HepG2 (cell line): ENCODE measurements at regions not wholly inside any gene's neighbourhood (a gene's known extent, or its start where the extent isn't known, plus 50 kb on each side); places are given as distances from the start of the nearest gene placed in this dataset.

ENCODE experiments used
- ATAC-seq: fragments of 200-7000 bp; cut with Tn5 transposase; 3 replicates; pipeline ENCODE4 v1.9.1; 2020; ENCODE audit warnings: mild to moderate bottlenecking, moderate library complexity
- BruUV-seq: library from RNA; stranded (reverse); fragments of 400-500 nt; replicated peaks from 2 replicates; lab custom pipeline; 2021; lab: Mats Ljungman, UMichigan
- CTCF ChIA-PET: fragments of 300-600 bp; formaldehyde crosslinking; extraction: SDS; loops from one replicate; lab custom pipeline; 2021; ENCODE audit warnings: low total read pairs, inconsistent platforms, low intra/inter-chr PET ratio; lab: Yijun Ruan, JAX
- POLR2A ChIA-PET: fragments of 350-600 bp; sonication (Branson Sonifier 250); formaldehyde crosslinking; loops from one replicate; lab custom pipeline; 2020; ENCODE audit warnings: antibody characterized with exemption, inconsistent platforms; lab: Yijun Ruan, JAX
- DNase-seq: peaks from one replicate; pipeline ENCODE4 v3.0.0-alpha.2; 2015; ENCODE audit warnings: low spot score
- FAIRE-seq: peaks from 3 replicates; lab custom pipeline; 2011; peaks lifted over from hg19 to GRCh38; lab: Jason Lieb, UNC
- H2AFZ ChIP-seq: one replicate; pipeline ENCODE4 v1.6.1; 2011; ENCODE audit warnings: low read length, inconsistent platforms
- H3K27ac ChIP-seq: fragments of 300-600 bp; 3 replicates; pipeline ENCODE4 v1.8.0; 2011; ENCODE audit warnings: mixed run types, mild to moderate bottlenecking, mixed read lengths, low read length, inconsistent platforms; ENCODE audit not compliant: insufficient read depth; ENCODE audit errors: extremely low read length
- H3K27me3 ChIP-seq, 2 experiments: fragments of 200-600 bp in 1 of 2; 2 replicates in 1 of 2; 3 replicates in 1 of 2; pipeline versions ENCODE4 v1.6.0 to v1.8.0; 2011; ENCODE audit warnings: low read length in 2 of 2, mild to moderate bottlenecking in 2 of 2, moderate library complexity in 2 of 2, inconsistent platforms in 1 of 2; ENCODE audit not compliant: insufficient read depth in 2 of 2, control insufficient read depth in 1 of 2
- H3K36me3 ChIP-seq, 2 experiments: fragments of 200-600 bp in 1 of 2; replicated peaks in 1 of 2; 2 replicates in 1 of 2; 3 replicates in 1 of 2; pipeline versions ENCODE4 v1.5.1 to v1.8.0; 2011; ENCODE audit warnings: low read length in 2 of 2, inconsistent platforms in 1 of 2; ENCODE audit not compliant: insufficient read depth in 2 of 2, control insufficient read depth in 1 of 2
- H3K4me1 ChIP-seq: 2 replicates; pipeline ENCODE4 v1.5.1; 2012; ENCODE audit warnings: low read length, inconsistent platforms; ENCODE audit not compliant: insufficient read depth
- H3K4me2 ChIP-seq: 2 replicates; pipeline ENCODE4 v1.6.0; 2011; ENCODE audit warnings: low read depth, low read length, inconsistent platforms
- H3K4me3 ChIP-seq, 3 experiments: fragments of 200-600 bp in 1 of 3; sonication (generic), shearing (Covaris generic) in 1 of 3; replicated peaks in 1 of 3; 2 replicates each; pipeline ENCODE4 v1.5.1; 2011 to 2016; ENCODE audit warnings: low read length in 3 of 3, inconsistent platforms in 2 of 3, low read depth in 2 of 3, mild to moderate bottlenecking in 2 of 3, control low read depth in 1 of 3, mixed read lengths in 1 of 3; ENCODE audit not compliant: insufficient read depth in 1 of 3
- H3K79me2 ChIP-seq: one replicate; pipeline ENCODE4 v1.6.1; 2011; ENCODE audit warnings: low read length, inconsistent platforms; ENCODE audit not compliant: insufficient read depth
- H3K9ac ChIP-seq: 2 replicates; pipeline ENCODE4 v1.6.0; 2011; ENCODE audit warnings: mild to moderate bottlenecking, low read depth, low read length, inconsistent platforms; ENCODE audit not compliant: insufficient read depth
- H3K9me3 ChIP-seq: 2 replicates; pipeline ENCODE4 v1.5.1; 2012; ENCODE audit warnings: mild to moderate bottlenecking, low read length
- H4K20me1 ChIP-seq: 2 replicates; pipeline ENCODE4 v1.6.0; 2011; ENCODE audit warnings: inconsistent platforms, mild to moderate bottlenecking, low read length, moderate library complexity; ENCODE audit not compliant: insufficient read depth
- ATF7 ChIP-seq, 2 experiments: fragments of 450-650 bp in 1 of 2; sonication (generic) in 1 of 2; formaldehyde crosslinking in 1 of 2; IDR thresholded peaks; 2 replicates each; pipeline versions ENCODE4 v1.4.0 to v1.6.1; 2016 to 2020; ENCODE audit warnings: antibody characterized with exemption in 1 of 2, mild to moderate bottlenecking in 1 of 2, missing genetic modification reagents in 1 of 2
- CEBPB ChIP-seq: IDR thresholded peaks from 2 replicates; pipeline ENCODE4 v1.6.1; 2011; ENCODE audit warnings: low read depth, low read length, improper control_type of control experiment, borderline replicate concordance
- MAFF ChIP-seq: IDR thresholded peaks from 2 replicates; pipeline ENCODE4 v1.6.1; 2011; ENCODE audit warnings: low read depth, low read length, improper control_type of control experiment
- MAFK ChIP-seq, 2 experiments: IDR thresholded peaks in 1 of 2; conservative IDR thresholded peaks in 1 of 2; 2 replicates each; pipeline ENCODE4 v1.6.1; 2011; ENCODE audit warnings: improper control_type of control experiment in 2 of 2, low read length in 2 of 2
- NCOR1 ChIP-seq: fragments of 200-600 bp; sonication (generic); IDR thresholded peaks from 2 replicates; pipeline ENCODE4 v1.7.0; 2017; ENCODE audit warnings: antibody characterized with exemption, low read length, borderline replicate concordance
- NFE2L2 ChIP-seq: fragments of 150-350 bp; IDR thresholded peaks from 2 replicates; pipeline ENCODE4 v1.6.1; 2014; ENCODE audit warnings: low read length
- TSC22D2 ChIP-seq: sonication (generic); formaldehyde crosslinking; IDR thresholded peaks from 2 replicates; pipeline ENCODE4 v1.5.1; 2020; ENCODE audit warnings: missing genetic modification reagents, mild to moderate bottlenecking, borderline replicate concordance
- ZNF572 ChIP-seq: sonication (generic); formaldehyde crosslinking; IDR thresholded peaks from 2 replicates; pipeline ENCODE4 v1.5.1; 2020; ENCODE audit warnings: mild to moderate bottlenecking, missing genetic modification reagents
- ZNF597 ChIP-seq: sonication (generic); formaldehyde crosslinking; IDR thresholded peaks from 2 replicates; pipeline ENCODE4 v1.5.0; 2020; ENCODE audit warnings: missing genetic modification reagents
- ZNF775 ChIP-seq: sonication (generic); formaldehyde crosslinking; IDR thresholded peaks from 2 replicates; pipeline ENCODE4 v1.4.0; 2020; ENCODE audit warnings: missing genetic modification reagents, mild to moderate bottlenecking, moderate library complexity, borderline replicate concordance
- ZSCAN22 ChIP-seq: sonication (generic); formaldehyde crosslinking; IDR thresholded peaks from 2 replicates; pipeline ENCODE4 v1.4.0; 2020; ENCODE audit warnings: mild to moderate bottlenecking, missing genetic modification reagents
- WGBS: methylation state at CpG from one replicate; pipeline ENCODE4 v1.1.6; 2017; ENCODE audit warnings: low lambda C conversion rate; 5-methylcytosine and 5-hydroxymethylcytosine counted together
- in situ Hi-C: cut with HindIII; loops from 2 replicates; pipeline ENCODE4 v1.10.0; 2017; ENCODE audit warnings: low pct_unique_long_range_greater_than_20kb; ENCODE audit not compliant: extremely low pct_ligation_motif_present
- intact Hi-C: fragments of 100-400 bp; cut with micrococcal nuclease; formaldehyde crosslinking; loops from one replicate; pipeline ENCODE4 v1.10.0; 2022; ENCODE audit not compliant: unreplicated experiment

- H3K36me3 ChIP-seq = no peaks in the 10 kb centered on the region
- no peaks in the 10 kb centered on the region for H3K9me3 ChIP-seq
- POLR2A ChIA-PET = interaction anchor here (1.4 kb wide), 1 partner anchor 10 kb away, joined by 4 read pairs; no protein-coding TSS in a partner anchor
- H3K4me2 ChIP-seq = no peak overlapping the region
- H3K4me3 ChIP-seq = no peak overlapping the region
- H2AFZ ChIP-seq = no peak overlapping the region
- H3K27me3 ChIP-seq = no peaks in the 10 kb centered on the region
- in situ Hi-C loops = no loop called here
- no peaks in the 10 kb centered on the region for H4K20me1 ChIP-seq
- BruUV-seq = no TSS peak
- WGBS = 78% methylated on average over 1 of the region's 1 CpG
- TF ChIP-seq CEBPB (peak; percentile 59; the same call in 1 of the 2 replicates), ATF7 (IDR thresholded peaks at IDR 0.05) (peak; percentile 57; the same call in 1 of the 2 replicates), ATF7 (CRISPR knock-in tag; IDR thresholded peaks at IDR 0.05) (no peak), ZNF572 (no peak), TSC22D2 (CRISPR knock-in tag) (no peak)
- TF ChIP-seq, all 625 proteins: peak for 2
- H3K9ac ChIP-seq = no peak overlapping the region
- CTCF ChIA-PET = no interaction called here
- H3K27ac ChIP-seq = no peak overlapping the region
- no peak for ATAC-seq
- DNase-seq = no peak
- H3K4me1 ChIP-seq = peaks cover 1% of the 10 kb centered on the region; the same call in 1 of the 2 replicates
- intact Hi-C loops = no loop called here
- H3K79me2 ChIP-seq = no peaks in the 10 kb centered on the region
- FAIRE-seq = no peak
These were observed 85.4 kb upstream of the AGTR1 start for GRCh38 chr3:148612278-148612677.

GRCh38 chr3:148615382-148615781, 82.3 kb upstream of the AGTR1 start:
- no peaks in the 10 kb centered on the region for H4K20me1 ChIP-seq
- no peak overlapping the region for H3K9ac ChIP-seq
- no peaks in the 10 kb centered on the region for H3K27me3 ChIP-seq
- BruUV-seq = no TSS peak
- intact Hi-C loops = no loop called here
- ChIA-PET POLR2A (no interaction called here), CTCF (no interaction called here)
- H3K4me1 ChIP-seq = peaks cover 11% of the 10 kb centered on the region
- no peak overlapping the region for H3K27ac ChIP-seq
- H3K4me2 ChIP-seq = no peak overlapping the region
- DNase-seq = no peak
- in situ Hi-C loops = no loop called here
- no peak overlapping the region for H3K4me3 ChIP-seq
- no peak for ATAC-seq
- no peaks in the 10 kb centered on the region for H3K36me3 ChIP-seq
- no peaks in the 10 kb centered on the region for H3K9me3 ChIP-seq
- no peak for FAIRE-seq
- no peak overlapping the region for H2AFZ ChIP-seq
- WGBS = 94% methylated on average over 3 of the region's 3 CpGs
- TF ChIP-seq ZSCAN22 (no peak), NFE2L2 (peak; percentile 55; the same call in 1 of the 2 replicates), ZNF597 (CRISPR knock-in tag) (no peak), MAFK (conservative IDR thresholded peaks at IDR 0.05 in 1 of 2, IDR thresholded peaks at IDR 0.05 in 1 of 2; ENCODE audit: low read length in 2 of 2) (peak; percentile 88 to 89), MAFF (peak; percentile 84), NCOR1 (no peak), ZNF775 (CRISPR knock-in tag) (no peak)
- no peaks in the 10 kb centered on the region for H3K79me2 ChIP-seq
